ENCODE measurements at regions not wholly inside any gene's neighbourhood (a gene's known extent, or its start where the extent isn't known, plus 50 kb on each side); places are given as distances from the start of the nearest gene placed in this dataset.
"Not testable (repeated sequence)": the region's sequence is repeated elsewhere in the genome, so short reads cannot be mapped to it uniquely, and the experiment has no call there.

DNA sequence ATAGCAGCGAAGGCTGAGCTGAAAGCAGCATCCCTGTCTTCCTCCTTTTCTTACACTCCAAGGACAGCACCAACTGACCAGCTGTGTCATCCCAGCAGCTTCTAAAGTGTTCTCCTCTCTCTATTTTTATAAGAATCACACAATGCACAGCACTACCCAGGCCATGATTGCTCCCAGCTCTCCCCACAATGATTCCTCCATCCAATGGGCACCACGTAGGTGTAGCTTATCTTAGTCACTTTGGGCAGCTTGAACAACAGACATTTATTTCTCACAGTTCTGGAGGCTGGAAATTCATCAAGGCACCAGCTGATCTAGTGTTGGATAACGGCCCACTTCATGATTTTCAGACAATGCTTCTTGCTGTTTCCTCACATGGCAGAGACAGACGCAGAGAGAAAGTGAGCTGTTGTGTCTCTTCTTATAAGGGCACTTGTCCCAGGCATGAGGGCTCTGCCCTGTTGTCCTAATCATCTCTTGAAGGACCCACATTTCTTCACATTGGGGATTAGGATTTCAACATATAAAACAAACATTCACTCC, 92.0 kb upstream of the CDC14C start:
- no peak for DNase-seq

DNA sequence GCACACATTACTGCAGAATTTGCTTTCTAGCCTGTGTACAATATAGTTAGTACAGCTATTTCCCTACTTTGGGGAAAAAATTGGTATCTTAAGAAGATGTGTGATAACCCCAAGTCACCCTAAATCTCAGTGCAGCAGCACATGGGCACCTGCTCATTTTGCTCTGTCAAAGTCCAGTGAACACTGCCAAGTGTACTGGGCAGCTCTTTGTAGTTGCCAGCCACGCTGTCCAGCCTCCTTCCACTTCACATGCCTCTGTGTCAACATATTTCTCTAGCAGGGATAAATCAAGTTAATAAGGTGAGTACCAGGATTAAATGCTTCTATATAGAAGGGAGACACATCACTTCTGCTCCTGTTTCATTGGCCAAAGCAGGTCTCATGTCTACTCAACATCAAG, 87.1 kb upstream of the CDC14C start:
- DNase-seq = no peak

DNA sequence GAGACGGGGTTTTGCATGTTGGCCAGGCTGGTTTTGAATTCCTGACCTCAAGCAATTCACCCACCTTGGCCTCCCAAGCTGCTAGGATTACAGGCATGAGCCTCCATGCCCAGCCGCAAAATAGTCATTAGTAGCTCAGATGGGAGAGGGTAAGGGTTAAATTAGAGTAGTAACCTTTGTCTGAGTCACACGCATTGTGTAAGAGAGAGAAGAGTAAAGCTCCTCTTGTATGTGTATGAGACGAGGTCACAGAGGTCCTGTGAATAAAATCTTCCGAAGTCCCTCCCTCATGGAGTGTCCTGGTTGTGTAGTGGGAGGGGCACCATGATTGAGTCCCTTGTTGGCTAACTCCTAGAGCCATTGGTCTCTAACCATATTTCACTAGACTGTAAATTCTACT, 85.2 kb upstream of the CDC14C start:
- DNase-seq = no peak

DNA sequence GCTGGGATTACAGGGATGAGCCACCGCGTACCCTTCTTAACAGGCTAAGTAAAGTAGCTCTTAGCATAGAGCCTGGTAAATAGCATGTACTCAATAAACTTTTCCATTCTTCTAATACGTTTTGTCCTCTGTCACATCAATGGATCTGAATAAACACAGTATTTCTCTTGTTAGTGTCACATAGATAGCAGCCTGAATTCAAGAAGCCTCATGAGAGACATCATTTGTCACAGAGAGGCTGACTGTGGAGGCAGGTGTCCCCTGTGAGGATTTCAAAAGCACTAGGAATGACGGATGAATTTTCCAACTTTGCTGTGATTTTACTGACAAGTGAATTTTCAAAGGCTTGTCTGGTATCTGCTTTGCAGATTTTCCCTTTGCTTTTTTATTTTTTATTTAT, 82.6 kb upstream of the CDC14C start:
- DNase-seq = no peak

DNA sequence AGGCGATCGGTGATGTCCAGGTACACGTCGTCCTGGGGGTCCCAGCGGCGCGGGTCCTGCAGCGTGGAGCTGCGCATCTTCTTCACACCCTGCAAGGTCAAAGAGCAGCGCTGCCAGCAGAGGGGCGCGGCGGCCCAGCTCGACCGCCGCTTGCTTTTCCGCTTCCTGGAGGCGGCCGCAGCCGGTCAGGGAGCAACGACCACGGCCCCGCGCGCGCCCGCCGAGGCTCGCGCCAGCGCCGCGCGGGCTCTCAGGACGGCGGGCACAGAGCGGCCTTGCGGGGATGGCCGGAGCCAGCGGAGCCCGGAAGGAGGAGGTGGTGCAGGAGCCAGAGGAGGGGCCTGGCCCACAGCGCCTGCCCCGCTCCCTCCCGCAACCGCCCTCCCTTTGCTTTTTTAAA, 76.4 kb upstream of the CDC14C start:
- peak; percentile 27 for DNase-seq

DNA sequence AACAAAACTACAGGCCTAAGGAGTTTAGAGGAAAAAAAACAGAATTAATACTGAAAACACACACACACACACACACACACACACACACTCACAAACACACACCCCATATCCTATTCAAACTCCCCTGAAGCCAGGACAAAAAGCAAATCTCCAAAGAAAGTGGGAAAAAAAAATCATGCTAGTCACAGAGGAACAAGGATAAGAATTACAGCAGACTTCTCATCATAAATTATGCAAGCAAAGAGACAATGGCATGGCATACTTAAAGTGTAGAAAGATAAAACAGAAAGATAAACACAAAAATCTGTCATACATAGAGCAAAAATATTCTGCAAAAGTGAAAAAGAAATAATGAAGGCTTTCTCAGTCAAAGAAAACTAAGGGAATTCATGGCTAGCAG, 63.9 kb upstream of the CDC14C start:
- DNase-seq = not testable (repeated sequence)

DNA sequence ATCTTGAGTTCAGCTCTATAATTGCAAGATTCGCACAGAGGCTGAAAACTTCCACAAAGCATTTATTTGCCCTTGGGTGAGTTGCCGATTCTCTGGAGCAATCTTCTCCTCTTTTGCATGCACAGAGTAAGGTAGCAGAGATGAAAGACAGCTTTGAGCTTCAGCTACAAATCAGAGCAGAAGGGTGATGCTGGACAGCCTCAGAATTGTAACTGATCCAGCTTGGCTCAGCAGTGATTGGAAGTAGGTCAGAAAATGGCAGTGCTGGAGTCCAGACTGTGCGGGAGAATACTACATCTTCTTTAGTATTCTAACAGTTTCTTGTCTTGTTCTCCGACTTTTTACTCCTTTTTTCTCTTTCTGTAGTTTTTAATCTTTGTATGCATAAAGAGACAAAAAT, 55.4 kb upstream of the CDC14C start:
- no peak for DNase-seq

DNA sequence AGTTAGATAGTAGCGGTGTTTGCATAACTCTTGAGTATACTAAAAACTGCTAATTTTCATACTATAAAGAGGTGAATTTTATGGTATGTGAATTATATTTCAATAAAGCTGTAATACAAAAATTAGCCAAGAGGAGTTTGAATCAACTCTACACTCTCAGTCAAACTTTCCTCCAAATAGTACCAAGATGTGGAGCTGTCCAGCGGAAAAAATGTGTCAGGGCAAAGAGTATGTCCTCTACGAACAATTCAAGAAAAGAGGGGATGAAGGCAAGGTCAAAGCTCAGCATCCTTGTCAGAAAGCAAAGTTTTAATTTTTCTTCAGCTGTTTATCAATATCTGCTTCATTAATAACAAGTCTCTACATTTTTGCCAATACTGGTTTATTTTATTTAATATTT, 51.8 kb upstream of the CDC14C start:
- DNase-seq = no peak

Data from right hindlimb (tissue), 1 donor.